ENCODE measurements at regions not wholly inside any gene's neighbourhood (a gene's known extent, or its start where the extent isn't known, plus 50 kb on each side); places are given as distances from the start of the nearest gene placed in this dataset.
A peak's percentile ranks its signal among the peaks of the same experiment; 100 is the strongest.

GRCh38 chr17:73694491-73694890, 50.2 kb upstream of the SDK2 start:
- H3K9me3 Mint-ChIP-seq, result peaks cover 5 to 12% of the 10 kb centered on the region in 2 donors
- no peak for ATAC-seq
- H3K27me3 Mint-ChIP-seq, result no peaks in the 10 kb centered on the region

DNA sequence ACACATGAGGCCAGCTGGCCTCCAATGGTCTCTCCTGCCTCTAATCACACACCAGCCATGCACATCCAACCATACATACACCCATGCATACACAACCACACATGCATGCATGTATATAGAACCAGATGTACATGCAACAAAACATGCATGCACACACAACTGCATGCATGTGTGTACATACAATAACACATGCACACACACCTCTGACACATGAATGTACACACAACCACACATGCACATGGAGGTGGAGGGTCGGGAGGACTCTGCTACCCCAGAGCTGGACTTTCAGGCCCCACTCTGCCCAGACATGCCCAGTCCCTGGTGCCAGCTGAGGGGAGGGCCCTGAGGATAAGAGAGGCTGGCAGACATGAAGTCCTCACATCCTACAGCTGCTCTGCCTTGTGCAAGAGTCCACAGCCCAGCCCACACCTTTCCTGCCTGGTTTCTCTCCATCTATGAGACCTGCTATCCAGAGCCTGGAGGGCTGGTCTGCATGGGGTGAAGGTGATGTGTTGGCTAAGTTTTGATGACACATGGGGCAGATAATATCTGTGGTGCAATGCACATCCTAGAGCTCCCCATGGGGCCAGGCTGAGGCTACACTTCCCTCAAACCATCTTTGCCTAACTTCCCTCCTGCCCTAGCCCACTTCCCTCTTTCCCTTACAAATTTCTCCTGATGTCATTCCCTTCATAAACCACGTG, 50.9 kb upstream of the SDK2 start:
- Mint-ChIP-seq H3K9me3 (peaks cover 5 to 12% of the 10 kb centered on the region in 2 donors), H3K27me3 (no peaks in the 10 kb centered on the region), H3K4me1 (no peaks in the 10 kb centered on the region), H3K4me3 (no peak overlapping the region), H3K27ac (no peak overlapping the region)
- DNase-seq, result no peak
- no peak for ATAC-seq

More at GRCh38 chr17:73694491-73694890, 50.2 kb upstream of the SDK2 start:
- Mint-ChIP-seq H3K4me3 (no peak overlapping the region), H3K27ac (no peak overlapping the region), H3K4me1 (no peaks in the 10 kb centered on the region)
- DNase-seq, result no peak

DNA sequence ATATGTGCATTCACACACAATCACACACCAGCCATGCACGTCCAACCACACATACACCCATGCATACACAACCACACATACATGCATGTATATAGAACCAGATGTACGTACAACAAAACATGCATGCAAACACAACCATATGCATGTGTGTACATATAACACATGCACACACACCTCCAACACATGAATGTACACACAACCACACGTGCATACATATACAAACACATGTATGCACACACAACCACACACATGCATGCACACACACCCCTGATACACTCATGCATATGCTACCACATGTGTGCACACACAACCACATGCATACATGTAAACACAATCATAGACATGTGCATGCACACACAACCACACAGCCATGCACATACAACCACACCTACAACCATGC, 52.0 kb upstream of the SDK2 start:
- no peak overlapping the region for H3K4me3 Mint-ChIP-seq
- DNase-seq, result no peak
- no peak for ATAC-seq

GRCh38 chr17:73697872-73698271, 53.6 kb upstream of the SDK2 start:
- Mint-ChIP-seq H3K9me3 (peaks cover 5 to 12% of the 10 kb centered on the region in 2 donors), H3K4me1 (no peaks in the 10 kb centered on the region), H3K4me3 (no peak overlapping the region), H3K27me3 (no peaks in the 10 kb centered on the region), H3K27ac (no peak overlapping the region)
- ATAC-seq, result no peak
- DNase-seq, result no peak

More for the DNA sequence above, 52.0 kb upstream of the SDK2 start:
- Mint-ChIP-seq H3K27me3 (no peaks in the 10 kb centered on the region), H3K9me3 (peaks cover 5 to 12% of the 10 kb centered on the region in 2 donors), H3K27ac (no peak overlapping the region), H3K4me1 (no peaks in the 10 kb centered on the region)

GRCh38 chr17:73698966-73699365, 54.7 kb upstream of the SDK2 start:
- Mint-ChIP-seq H3K27ac (no peak overlapping the region), H3K27me3 (no peaks in the 10 kb centered on the region), H3K4me3 (no peak overlapping the region), H3K4me1 (no peaks in the 10 kb centered on the region), H3K9me3 (peaks cover 5 to 12% of the 10 kb centered on the region in 2 donors)
- DNase-seq, result no peak
- no peak for ATAC-seq

DNA sequence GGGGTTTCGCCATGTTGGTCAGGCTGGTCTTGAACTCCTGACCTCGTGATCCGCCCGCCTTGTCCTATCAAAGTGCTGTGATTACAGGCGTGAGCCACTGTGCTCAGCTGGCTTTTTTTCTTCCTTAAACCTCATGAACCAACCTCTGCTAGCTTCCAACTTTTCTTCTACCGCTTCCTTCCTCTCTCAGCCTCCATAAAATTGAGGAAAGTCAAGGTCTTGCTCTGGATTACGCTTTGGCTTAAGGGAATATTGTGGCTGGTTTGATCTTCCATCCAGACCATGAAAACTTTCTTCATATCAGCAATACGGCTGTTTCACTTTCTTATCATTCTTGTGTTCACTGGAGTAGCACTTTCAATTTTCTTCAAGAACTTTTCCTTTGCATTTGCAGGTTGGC, 57.5 kb upstream of the SDK2 start:
- Mint-ChIP-seq H3K9me3 (peaks cover under 1 to 2% of the 10 kb centered on the region in 2 donors), H3K27ac (no peak overlapping the region), H3K4me3 (no peak overlapping the region), H3K27me3 (no peaks in the 10 kb centered on the region), H3K4me1 (no peaks in the 10 kb centered on the region)
- no peak for ATAC-seq
- DNase-seq, result no peak

- DNase-seq (no peak), ATAC-seq (no peak)
- Mint-ChIP-seq H3K9me3 (peaks cover 0 to 5% of the 10 kb centered on the region in 2 donors), H3K27me3 (no peaks in the 10 kb centered on the region), H3K27ac (no peak overlapping the region), H3K4me1 (no peaks in the 10 kb centered on the region), H3K4me3 (no peak overlapping the region)
Observed at GRCh38 chr17:73703192-73703591, 58.9 kb upstream of the SDK2 start.

GRCh38 chr17:73703917-73704316, 59.7 kb upstream of the SDK2 start:
- H3K27ac Mint-ChIP-seq, result no peak overlapping the region
- H3K4me1 Mint-ChIP-seq, result no peaks in the 10 kb centered on the region
- no peak for DNase-seq
- H3K9me3 Mint-ChIP-seq, result peaks cover 0 to 5% of the 10 kb centered on the region in 2 donors
- no peak for ATAC-seq
- H3K27me3 Mint-ChIP-seq, result no peaks in the 10 kb centered on the region
- H3K4me3 Mint-ChIP-seq, result no peak overlapping the region

GRCh38 chr17:73705594-73705993, 61.3 kb upstream of the SDK2 start:
- no peak for DNase-seq
- no peak for ATAC-seq
- peaks cover 0 to 5% of the 10 kb centered on the region in 2 donors for H3K9me3 Mint-ChIP-seq
- peaks cover 8% of the 10 kb centered on the region for H3K4me1 Mint-ChIP-seq
- no peaks in the 10 kb centered on the region for H3K27me3 Mint-ChIP-seq
- H3K4me3 Mint-ChIP-seq, result no peak overlapping the region
- no peak overlapping the region for H3K27ac Mint-ChIP-seq

- Mint-ChIP-seq H3K4me3 (no peak overlapping the region), H3K27me3 (no peaks in the 10 kb centered on the region), H3K4me1 (peaks cover 14% of the 10 kb centered on the region), H3K27ac (no peak overlapping the region), H3K9me3 (peaks cover 0 to 5% of the 10 kb centered on the region in 2 donors)
- no peak for DNase-seq
- ATAC-seq, result no peak
Observed at GRCh38 chr17:73706428-73706827, 62.2 kb upstream of the SDK2 start.

GRCh38 chr17:73706858-73707257, 62.6 kb upstream of the SDK2 start:
- Mint-ChIP-seq H3K9me3 (peaks cover 0 to 5% of the 10 kb centered on the region in 2 donors), H3K27me3 (no peaks in the 10 kb centered on the region), H3K27ac (no peak overlapping the region), H3K4me1 (peaks cover 14% of the 10 kb centered on the region), H3K4me3 (no peak overlapping the region)
- DNase-seq, result no peak
- ATAC-seq, result no peak

DNA sequence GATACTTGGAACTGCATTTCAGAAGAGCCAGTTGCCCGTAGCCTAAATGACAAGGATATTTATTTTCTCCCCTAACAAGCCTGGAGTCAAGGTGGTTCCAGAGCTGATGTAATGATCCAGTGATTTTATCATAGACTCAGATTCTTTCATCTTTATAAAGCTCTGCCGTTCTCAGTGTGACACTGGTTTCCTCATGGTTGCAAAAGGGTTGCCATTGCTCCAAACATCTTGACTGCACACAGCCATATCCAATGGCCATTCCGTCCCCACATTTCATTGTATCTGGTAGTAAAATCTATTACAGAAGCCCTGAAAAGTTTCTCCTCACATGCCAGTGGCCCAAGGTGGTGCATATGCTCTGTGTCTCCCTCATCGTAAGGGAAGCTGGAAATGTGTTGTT, 63.1 kb upstream of the SDK2 start:
- no peak overlapping the region for H3K4me3 Mint-ChIP-seq
- no peak for DNase-seq
- ATAC-seq, result no peak
- peaks cover 14% of the 10 kb centered on the region for H3K4me1 Mint-ChIP-seq
- H3K9me3 Mint-ChIP-seq, result peaks cover 0 to 5% of the 10 kb centered on the region in 2 donors
- H3K27ac Mint-ChIP-seq, result no peak overlapping the region
- no peaks in the 10 kb centered on the region for H3K27me3 Mint-ChIP-seq

GRCh38 chr17:73710095-73710592, 65.9 kb upstream of the SDK2 start:
- Mint-ChIP-seq H3K27me3 (no peaks in the 10 kb centered on the region), H3K9me3 (peaks cover 0 to 5% of the 10 kb centered on the region in 2 donors), H3K4me3 (no peak overlapping the region), H3K4me1 (peaks cover 14% of the 10 kb centered on the region), H3K27ac (no peak overlapping the region)
- ATAC-seq (peak; percentile 57), DNase-seq (peak; percentile 53 to 62)

GRCh38 chr17:73711184-73711583, 66.9 kb upstream of the SDK2 start:
- Mint-ChIP-seq H3K27me3 (no peaks in the 10 kb centered on the region), H3K4me3 (no peak overlapping the region), H3K9me3 (peaks cover 0 to 5% of the 10 kb centered on the region in 2 donors), H3K27ac (no peak overlapping the region), H3K4me1 (peaks cover 14% of the 10 kb centered on the region)
- ATAC-seq (peak; percentile 80), DNase-seq (no peak)

DNA sequence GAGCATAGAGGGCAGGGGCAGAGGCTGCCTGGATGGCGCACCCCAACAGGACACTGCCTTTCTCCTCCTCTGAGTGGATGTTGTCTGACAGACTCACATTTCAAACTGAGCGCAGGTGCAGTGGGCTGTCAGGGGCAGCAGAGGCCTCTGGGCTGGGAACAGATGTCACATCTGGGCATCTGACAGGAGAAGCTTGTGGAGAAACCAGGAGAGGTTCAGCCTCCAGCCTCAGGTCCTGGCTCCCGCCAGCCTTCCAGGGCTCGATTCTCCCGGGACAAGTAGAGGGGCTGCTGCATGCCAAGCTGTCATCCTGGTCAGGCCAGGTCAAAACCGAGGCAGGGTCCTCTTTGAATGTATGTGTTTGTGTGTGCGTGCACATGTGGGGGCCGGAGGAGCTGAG, 67.7 kb upstream of the SDK2 start:
- ATAC-seq, result no peak
- no peaks in the 10 kb centered on the region for H3K27me3 Mint-ChIP-seq
- peaks cover 14% of the 10 kb centered on the region for H3K4me1 Mint-ChIP-seq
- DNase-seq, result no peak
- peaks cover 0 to 5% of the 10 kb centered on the region in 2 donors for H3K9me3 Mint-ChIP-seq
- H3K27ac Mint-ChIP-seq, result no peak overlapping the region
- no peak overlapping the region for H3K4me3 Mint-ChIP-seq

- H3K27me3 Mint-ChIP-seq, result no peaks in the 10 kb centered on the region
- H3K9me3 Mint-ChIP-seq, result no peaks in the 10 kb centered on the region
- peaks cover 14% of the 10 kb centered on the region for H3K4me1 Mint-ChIP-seq
- H3K4me3 Mint-ChIP-seq, result no peak overlapping the region
- no peak for DNase-seq
- ATAC-seq, result no peak
- peak overlapping the region in 1 of 2 donors; percentile 75 for H3K27ac Mint-ChIP-seq
Observed at GRCh38 chr17:73713136-73713535, 68.9 kb upstream of the SDK2 start.

- ATAC-seq (no peak), DNase-seq (no peak)
- Mint-ChIP-seq H3K27me3 (no peaks in the 10 kb centered on the region), H3K27ac (no peak overlapping the region), H3K4me1 (peaks cover 26% of the 10 kb centered on the region), H3K4me3 (no peak overlapping the region), H3K9me3 (no peaks in the 10 kb centered on the region)
Observed at GRCh38 chr17:73715769-73716168, 71.5 kb upstream of the SDK2 start.
